ENCODE measurements at regions not wholly inside any gene's neighbourhood (a gene's known extent, or its start where the extent isn't known, plus 50 kb on each side); places are given as distances from the start of the nearest gene placed in this dataset.

- Histone ChIP-seq H3K27me3 (ENCODE audit: control insufficient read depth, insufficient read depth, low read length) (no peaks in the 10 kb centered on the region), H3K4me3 (ENCODE audit: insufficient read depth, low read depth, low read length) (no peak overlapping the region), H3K36me3 (replicated peaks; ENCODE audit: control insufficient read depth, insufficient read depth, low read length) (no peaks in the 10 kb centered on the region)
- no peak for DNase-seq
Measured at GRCh38 chr6:53398247-53399026, 49.7 kb upstream of the ELOVL5 start.

Measured in H7 (cell line).